ENCODE measurements at regions not wholly inside any gene's neighbourhood (a gene's known extent, or its start where the extent isn't known, plus 50 kb on each side); places are given as distances from the start of the nearest gene placed in this dataset.
A peak's percentile ranks its signal among the peaks of the same experiment; 100 is the strongest.

DNA sequence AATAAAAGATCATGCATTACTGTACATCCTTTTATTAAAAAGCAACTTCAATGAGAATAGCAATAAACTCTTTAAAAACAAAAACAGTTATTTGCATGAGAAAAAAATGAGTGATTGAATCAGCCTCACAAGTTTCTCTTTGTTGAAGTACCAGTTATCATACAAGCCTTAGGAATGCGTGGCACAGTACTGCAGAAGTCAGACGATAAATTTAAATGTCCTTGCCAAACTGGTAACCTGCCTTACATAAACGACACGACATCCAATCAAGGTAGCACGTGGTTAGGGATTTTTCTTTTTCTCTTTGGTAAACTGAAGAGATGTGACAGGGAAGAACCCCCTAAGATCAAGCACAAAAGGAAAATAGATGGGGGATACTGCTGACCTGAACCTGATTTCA lies 251.0 kb downstream of the KLF12 start:
- Mint-ChIP-seq H3K27ac (no peak overlapping the region), H3K27me3 (no peaks in the 10 kb centered on the region), H3K4me1 (peaks cover 14 to 33% of the 10 kb centered on the region in 2 donors), H3K9me3 (peaks cover 3 to 7% of the 10 kb centered on the region in 2 donors), H3K4me3 (no peak overlapping the region), H3K36me3 (peaks cover 33 to 40% of the 10 kb centered on the region in 2 donors)
- DNase-seq, result no peak
- no peak for ATAC-seq (replicated peaks)

DNA sequence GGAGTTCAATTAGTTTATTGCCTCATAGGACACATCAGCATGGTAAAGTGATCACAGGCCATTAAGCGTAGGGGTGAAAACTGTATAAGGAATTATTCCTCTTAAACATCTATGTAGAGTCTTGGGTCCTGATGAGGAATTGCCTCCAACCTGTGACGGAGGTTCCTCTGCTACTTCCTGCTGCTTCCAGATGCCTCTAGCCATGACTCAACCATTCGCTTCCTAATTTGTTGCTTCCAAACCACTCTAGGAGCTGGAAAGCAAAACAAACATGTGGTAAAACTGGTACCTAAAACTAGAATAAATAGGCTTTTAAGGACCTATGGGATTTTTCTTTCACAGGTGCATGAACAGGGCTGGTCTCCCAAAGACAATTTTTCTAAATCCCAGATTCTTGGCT lies 253.8 kb downstream of the KLF12 start:
- ATAC-seq (replicated peaks) (no peak), DNase-seq (no peak)
- peaks cover 3 to 7% of the 10 kb centered on the region in 2 donors for H3K9me3 Mint-ChIP-seq
- H3K4me1 Mint-ChIP-seq, result peaks cover 14 to 31% of the 10 kb centered on the region in 2 donors
- no peak overlapping the region for H3K4me3 Mint-ChIP-seq
- H3K27me3 Mint-ChIP-seq, result no peaks in the 10 kb centered on the region
- no peak overlapping the region for H3K27ac Mint-ChIP-seq
- H3K36me3 Mint-ChIP-seq, result peaks cover 20 to 25% of the 10 kb centered on the region in 2 donors

DNA sequence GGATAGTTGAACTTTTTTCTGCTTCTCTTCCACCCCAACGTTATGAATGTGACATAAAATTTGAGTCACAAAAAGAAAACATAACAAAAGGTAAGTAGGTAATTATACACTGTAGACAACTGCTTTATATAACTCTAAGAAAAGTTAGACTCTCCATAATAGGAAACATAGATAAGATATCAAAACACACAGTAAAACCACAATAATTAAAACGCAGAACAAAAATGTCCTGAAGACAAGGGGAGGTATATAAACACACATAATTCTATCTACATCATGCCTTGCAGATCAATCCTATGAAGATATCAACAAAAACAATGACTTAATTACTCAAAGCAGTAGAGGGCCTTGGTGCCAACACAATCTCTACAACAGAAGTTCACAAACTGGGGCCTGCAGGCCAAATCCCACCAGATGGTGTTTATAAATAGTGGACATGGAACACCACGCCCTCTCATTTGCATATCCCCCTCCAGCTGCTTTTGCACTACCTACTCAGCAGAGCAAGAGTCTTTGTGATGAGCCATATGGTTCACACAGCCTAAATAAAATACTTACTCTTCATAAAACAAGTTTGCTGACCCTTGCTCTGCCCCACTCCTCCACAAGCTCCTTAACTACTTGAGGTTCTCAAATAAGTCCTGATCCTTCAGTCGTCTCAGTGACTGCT lies 254.7 kb downstream of the KLF12 start:
- Mint-ChIP-seq H3K4me3 (no peak overlapping the region), H3K27ac (no peak overlapping the region), H3K36me3 (peaks cover 14 to 17% of the 10 kb centered on the region in 2 donors), H3K27me3 (no peaks in the 10 kb centered on the region), H3K4me1 (peaks cover 12 to 24% of the 10 kb centered on the region in 2 donors), H3K9me3 (peaks cover 0 to 7% of the 10 kb centered on the region in 2 donors)
- DNase-seq (no peak), ATAC-seq (replicated peaks) (no peak)

DNA sequence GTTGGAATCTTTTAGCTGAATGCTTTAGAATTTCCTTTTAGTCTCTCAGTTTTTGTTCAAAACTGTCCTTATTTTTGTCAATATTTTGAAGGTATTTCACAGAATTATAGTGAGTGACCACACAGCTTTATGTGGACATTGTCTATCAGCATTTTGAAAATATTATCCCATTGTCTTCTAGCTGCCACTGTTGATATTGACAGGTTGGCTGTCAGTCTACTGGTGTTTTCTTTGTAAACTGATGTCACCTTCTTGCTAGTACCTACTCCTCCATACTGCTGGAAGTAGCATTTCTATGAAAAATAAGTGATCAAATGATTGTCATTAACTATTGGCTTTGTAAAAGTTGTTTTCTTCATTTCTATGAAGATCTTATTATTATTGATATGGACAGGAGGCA lies 256.8 kb downstream of the KLF12 start:
- H3K36me3 Mint-ChIP-seq, result peaks cover 14 to 17% of the 10 kb centered on the region in 2 donors
- DNase-seq (no peak), ATAC-seq (replicated peaks) (no peak)
- H3K27ac Mint-ChIP-seq, result no peak overlapping the region
- peaks cover 0 to 7% of the 10 kb centered on the region in 2 donors for H3K9me3 Mint-ChIP-seq
- no peaks in the 10 kb centered on the region for H3K27me3 Mint-ChIP-seq
- peaks cover 12 to 26% of the 10 kb centered on the region in 2 donors for H3K4me1 Mint-ChIP-seq
- H3K4me3 Mint-ChIP-seq, result no peak overlapping the region

DNA sequence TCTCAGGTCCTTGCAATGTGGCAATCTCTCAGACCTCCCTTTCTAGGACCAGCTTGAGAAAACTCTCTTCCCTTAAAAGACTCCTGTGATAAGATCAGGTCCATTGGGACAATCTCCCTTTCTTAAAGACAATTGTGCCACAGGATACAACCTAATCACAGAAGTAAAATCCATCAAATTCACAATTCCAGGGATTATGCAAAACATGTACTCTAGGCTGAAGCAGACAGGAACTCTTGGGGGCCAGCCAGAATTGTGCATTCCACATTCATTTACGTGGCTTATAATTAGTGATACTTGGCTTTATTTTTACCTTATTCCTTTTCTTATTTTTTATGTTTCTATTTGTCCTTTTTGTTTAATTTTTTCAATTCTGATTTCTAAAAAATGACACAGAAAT lies 257.9 kb downstream of the KLF12 start:
- no peak for DNase-seq
- no peak overlapping the region for H3K27ac Mint-ChIP-seq
- H3K9me3 Mint-ChIP-seq, result peaks cover 0 to 7% of the 10 kb centered on the region in 2 donors
- no peak for ATAC-seq (replicated peaks)
- H3K36me3 Mint-ChIP-seq, result peaks cover 16 to 22% of the 10 kb centered on the region in 2 donors
- H3K4me1 Mint-ChIP-seq, result peaks cover 16 to 26% of the 10 kb centered on the region in 2 donors
- H3K27me3 Mint-ChIP-seq, result no peaks in the 10 kb centered on the region
- H3K4me3 Mint-ChIP-seq, result no peak overlapping the region

DNA sequence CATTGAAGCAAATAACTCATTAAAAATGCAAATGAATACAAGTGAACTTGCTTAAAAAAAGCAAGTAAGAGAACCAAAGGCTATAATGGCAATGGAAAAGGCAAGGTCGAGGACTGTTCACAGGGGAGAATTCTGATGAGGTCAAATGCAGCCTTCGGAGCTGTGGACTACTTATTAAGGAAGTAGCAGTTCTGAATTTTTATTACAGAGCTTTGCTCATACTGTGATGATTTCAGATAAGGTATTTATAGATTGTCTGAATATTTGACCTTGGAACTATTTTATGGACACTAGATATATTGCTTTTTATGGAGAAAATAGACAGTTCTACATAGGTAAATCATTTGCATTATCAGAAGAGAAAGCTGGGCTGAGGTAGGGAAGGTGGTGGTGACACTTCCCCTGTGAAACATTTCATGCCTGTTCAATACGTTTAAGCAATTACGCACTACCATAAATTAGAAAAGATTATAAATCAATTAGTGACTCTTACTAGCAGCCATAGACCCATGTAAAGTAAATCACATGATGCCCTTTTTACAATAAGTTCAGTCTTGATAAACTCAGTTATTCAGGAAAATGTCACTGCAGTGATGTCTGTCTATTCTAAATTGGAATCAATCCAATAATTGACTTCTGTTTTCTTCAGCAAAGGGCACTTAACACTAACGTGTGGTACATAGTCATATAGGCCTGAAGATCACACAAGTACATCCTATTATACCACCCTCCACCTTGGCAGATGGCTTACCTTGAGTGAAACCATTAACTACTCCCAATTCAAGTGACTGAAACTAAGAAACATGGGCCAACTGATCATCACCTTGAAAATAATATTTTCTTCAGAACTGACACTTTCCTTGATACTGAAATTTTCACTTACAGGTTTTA lies 260.0 kb downstream of the KLF12 start:
- no peak for DNase-seq
- peak; percentile 42 to 78 for ATAC-seq (replicated peaks)
- Mint-ChIP-seq H3K27ac (no peak overlapping the region), H3K4me3 (no peak overlapping the region), H3K36me3 (peaks cover 11 to 18% of the 10 kb centered on the region in 2 donors), H3K9me3 (peaks cover 0 to 5% of the 10 kb centered on the region in 2 donors), H3K27me3 (no peaks in the 10 kb centered on the region), H3K4me1 (peaks cover 18 to 21% of the 10 kb centered on the region in 2 donors)

DNA sequence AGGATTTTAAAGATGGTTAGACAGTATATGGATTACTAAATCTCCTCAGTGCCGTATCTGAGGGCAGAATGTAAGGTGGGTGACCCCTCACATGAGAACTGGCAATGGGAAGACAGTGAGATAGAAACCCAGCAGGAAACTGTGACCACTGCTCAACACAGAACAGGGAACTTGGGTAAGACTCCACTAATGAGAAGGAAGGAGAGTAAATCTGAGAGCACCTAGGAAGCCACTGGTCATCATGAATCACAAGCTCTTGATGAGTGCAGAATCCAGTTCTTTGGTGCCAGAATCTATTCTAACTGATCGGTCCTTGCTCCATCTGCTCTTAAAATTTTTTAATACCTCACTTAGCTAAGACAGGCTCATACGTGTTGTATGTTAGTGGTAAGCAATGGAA lies 261.8 kb downstream of the KLF12 start:
- no peak overlapping the region for H3K27ac Mint-ChIP-seq
- peaks cover 3 to 10% of the 10 kb centered on the region in 2 donors for H3K36me3 Mint-ChIP-seq
- peaks cover 13 to 15% of the 10 kb centered on the region in 2 donors for H3K4me1 Mint-ChIP-seq
- no peaks in the 10 kb centered on the region for H3K27me3 Mint-ChIP-seq
- no peaks in the 10 kb centered on the region for H3K9me3 Mint-ChIP-seq
- no peak overlapping the region for H3K4me3 Mint-ChIP-seq
- ATAC-seq (replicated peaks) (peak in 1 of 2 donors; percentile 43), DNase-seq (no peak)

DNA sequence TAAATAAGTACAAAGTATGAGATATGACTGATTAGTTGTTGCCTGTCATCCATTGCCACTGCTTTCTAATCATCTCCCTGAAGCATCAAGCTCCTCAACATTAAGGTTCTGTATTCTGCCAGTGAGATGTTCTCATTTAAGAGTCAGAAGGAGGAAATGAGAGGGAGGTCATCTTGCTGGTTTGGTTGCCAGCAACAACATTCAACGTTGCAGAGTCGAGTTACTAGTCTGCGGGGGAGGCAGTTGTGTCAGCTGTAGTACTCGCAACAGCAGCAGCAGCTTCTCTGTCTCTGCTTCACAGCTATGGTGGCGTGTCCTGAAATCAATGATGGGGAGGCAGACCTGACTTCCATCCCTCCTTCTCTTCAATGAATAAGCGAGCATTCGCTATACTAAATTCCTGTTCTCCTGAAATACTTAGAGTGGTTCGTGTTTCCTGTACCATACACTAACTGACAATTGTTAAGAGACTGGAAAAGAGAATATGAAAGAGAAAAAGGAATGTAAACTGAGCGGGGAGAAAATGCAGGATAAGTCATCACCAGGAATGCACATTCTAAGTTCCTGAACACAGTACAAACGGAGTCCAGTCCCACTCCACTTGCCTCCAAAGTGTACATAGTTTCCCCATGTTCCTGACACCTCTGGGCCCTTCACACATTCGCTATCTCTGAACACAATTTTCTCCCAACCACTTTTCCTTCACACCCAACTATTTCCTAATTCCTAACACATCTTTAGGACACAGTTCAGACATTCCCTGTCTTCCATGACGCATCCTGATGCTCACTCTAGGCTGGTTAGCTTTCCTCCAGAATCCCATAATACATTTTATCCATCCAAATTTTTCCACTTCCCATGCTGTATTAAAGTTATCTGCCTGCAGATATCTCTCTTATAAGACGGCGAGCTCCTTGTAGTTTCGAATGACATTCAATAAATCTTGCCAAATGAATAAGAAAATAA lies 263.0 kb downstream of the KLF12 start:
- no peaks in the 10 kb centered on the region for H3K9me3 Mint-ChIP-seq
- H3K36me3 Mint-ChIP-seq, result peaks cover 3 to 9% of the 10 kb centered on the region in 2 donors
- ATAC-seq (replicated peaks), result peak; percentile 36 to 60
- DNase-seq, result no peak
- H3K27ac Mint-ChIP-seq, result no peak overlapping the region
- no peaks in the 10 kb centered on the region for H3K27me3 Mint-ChIP-seq
- peaks cover 15 to 20% of the 10 kb centered on the region in 2 donors for H3K4me1 Mint-ChIP-seq
- H3K4me3 Mint-ChIP-seq, result no peak overlapping the region

DNA sequence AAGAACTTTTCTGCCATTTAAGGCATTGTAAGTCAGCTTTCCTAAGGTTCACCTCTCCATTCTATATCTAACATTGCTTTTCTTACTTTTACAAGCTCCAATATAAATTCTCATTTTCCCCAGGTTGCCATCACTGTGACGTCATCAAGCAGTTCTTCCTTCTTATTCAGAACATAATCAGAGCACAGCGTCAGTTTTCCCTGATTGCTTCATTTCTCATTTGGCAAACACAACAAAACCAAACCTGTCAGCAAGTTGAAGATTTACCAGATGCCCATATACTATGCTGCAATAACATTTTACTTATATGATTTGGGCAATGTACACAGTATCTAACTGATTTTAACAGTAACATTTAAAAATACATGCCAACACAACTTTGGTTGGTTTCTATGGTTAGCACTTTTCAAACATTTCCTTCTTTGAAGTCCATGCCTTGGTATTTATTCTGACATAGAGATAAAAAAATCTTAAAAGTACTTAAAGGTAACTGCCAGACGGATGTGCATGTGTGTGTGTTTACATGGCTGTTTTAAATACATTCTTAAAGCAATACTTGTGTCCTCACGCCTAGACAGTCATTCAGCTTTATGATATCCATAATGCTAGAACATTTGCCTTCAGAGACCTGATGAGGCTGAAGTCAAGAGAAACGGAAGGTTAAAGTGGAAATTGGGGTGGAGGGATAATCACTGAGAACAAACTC lies 264.0 kb downstream of the KLF12 start:
- no peak overlapping the region for H3K27ac Mint-ChIP-seq
- no peaks in the 10 kb centered on the region for H3K27me3 Mint-ChIP-seq
- no peaks in the 10 kb centered on the region for H3K9me3 Mint-ChIP-seq
- H3K4me1 Mint-ChIP-seq, result peaks cover 20 to 28% of the 10 kb centered on the region in 2 donors
- DNase-seq (no peak), ATAC-seq (replicated peaks) (no peak)
- H3K36me3 Mint-ChIP-seq, result peaks cover 4 to 17% of the 10 kb centered on the region in 2 donors
- no peak overlapping the region for H3K4me3 Mint-ChIP-seq

DNA sequence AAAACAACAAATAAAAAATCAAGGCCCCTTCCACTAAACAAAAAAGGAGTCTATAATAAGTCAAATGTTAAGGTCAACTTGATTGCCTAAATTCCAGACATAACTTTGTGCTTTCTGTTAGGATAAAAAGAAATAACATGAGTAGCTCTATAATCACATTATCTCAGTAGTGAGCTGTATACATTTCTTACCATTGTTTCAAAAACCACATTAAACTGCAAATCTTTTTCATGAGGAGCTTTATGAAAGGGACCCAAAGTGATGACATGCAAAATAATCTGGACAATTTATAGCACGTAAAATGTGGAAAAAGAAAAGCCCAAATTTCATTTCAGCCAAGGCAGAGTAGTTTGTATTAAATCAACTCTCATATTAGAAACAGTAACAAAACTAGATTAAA lies 269.2 kb downstream of the KLF12 start:
- Mint-ChIP-seq H3K4me1 (peaks cover 18 to 25% of the 10 kb centered on the region in 2 donors), H3K4me3 (no peak overlapping the region), H3K9me3 (no peaks in the 10 kb centered on the region), H3K27me3 (no peaks in the 10 kb centered on the region), H3K36me3 (peaks cover 1 to 13% of the 10 kb centered on the region in 2 donors), H3K27ac (no peak overlapping the region)
- ATAC-seq (replicated peaks), result no peak
- DNase-seq, result no peak

DNA sequence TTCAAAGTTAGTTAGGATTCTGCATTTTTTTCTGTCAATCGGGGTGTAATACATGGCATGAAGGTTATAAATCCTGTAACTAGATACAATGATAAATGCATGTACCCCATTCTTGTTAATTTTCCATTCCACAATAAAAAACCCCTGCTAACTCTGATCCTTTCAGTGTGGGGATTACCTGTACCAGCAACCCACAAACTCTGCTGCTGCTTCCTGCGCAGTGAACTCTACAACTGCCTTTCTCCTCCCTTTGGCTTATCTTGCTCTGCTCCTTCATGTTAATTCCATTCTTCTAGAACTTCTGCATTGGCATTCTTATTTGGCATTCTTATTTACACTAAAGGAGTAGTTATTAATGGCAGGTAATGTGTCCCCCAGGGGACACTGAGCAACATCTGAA lies 273.1 kb downstream of the KLF12 start:
- Mint-ChIP-seq H3K27me3 (no peaks in the 10 kb centered on the region), H3K9me3 (no peaks in the 10 kb centered on the region), H3K4me1 (peaks cover 12 to 17% of the 10 kb centered on the region in 2 donors), H3K4me3 (no peak overlapping the region), H3K36me3 (peaks cover 1 to 10% of the 10 kb centered on the region in 2 donors), H3K27ac (no peak overlapping the region)
- DNase-seq (no peak), ATAC-seq (replicated peaks) (no peak)

DNA sequence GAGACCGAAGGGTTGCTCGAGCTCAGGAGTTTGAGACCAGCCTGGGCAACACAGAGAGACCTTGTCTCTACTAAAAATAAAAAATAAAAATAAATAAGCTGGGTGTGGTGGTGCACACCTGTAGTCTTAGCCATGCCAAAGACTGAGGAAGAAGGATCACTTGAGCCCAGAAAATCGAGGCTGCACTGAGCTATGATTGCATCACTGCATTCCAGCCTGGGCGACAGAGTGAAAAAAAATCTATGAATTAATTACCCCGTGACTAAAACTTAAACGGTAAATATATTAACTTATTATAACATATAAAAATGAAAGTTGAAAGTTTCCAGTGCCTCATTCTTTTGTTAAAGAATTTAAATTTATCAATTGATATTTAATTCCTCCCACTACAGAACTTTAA lies 273.7 kb downstream of the KLF12 start:
- no peaks in the 10 kb centered on the region for H3K27me3 Mint-ChIP-seq
- H3K9me3 Mint-ChIP-seq, result no peaks in the 10 kb centered on the region
- ATAC-seq (replicated peaks) (no peak), DNase-seq (no peak)
- H3K4me3 Mint-ChIP-seq, result no peak overlapping the region
- H3K27ac Mint-ChIP-seq, result no peak overlapping the region
- H3K36me3 Mint-ChIP-seq, result peaks cover 4 to 8% of the 10 kb centered on the region in 2 donors
- H3K4me1 Mint-ChIP-seq, result peaks cover 8 to 10% of the 10 kb centered on the region in 2 donors

DNA sequence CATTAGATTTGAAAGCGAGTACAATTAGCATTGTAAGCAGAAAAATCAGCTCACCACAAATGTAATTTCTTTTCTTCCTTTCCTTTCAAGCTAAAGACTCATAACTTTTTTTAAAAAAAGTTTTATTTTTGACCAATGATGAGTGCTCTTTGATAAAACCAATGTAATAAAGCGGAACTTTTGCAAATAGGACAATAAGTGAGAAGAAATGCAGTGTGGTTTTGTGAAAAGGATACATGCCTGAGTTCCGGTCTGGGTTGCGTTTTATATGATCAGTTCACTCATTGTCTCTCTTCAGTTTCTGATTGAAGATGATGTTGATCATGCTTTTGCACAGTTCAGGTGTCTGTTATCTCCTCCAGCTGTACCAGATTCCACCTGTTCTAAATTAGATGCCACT lies 274.4 kb downstream of the KLF12 start:
- ATAC-seq (replicated peaks), result no peak
- Mint-ChIP-seq H3K36me3 (peaks cover 7 to 13% of the 10 kb centered on the region in 2 donors), H3K27me3 (no peaks in the 10 kb centered on the region), H3K9me3 (no peaks in the 10 kb centered on the region), H3K4me1 (peaks cover 8 to 9% of the 10 kb centered on the region in 2 donors), H3K4me3 (no peak overlapping the region), H3K27ac (no peak overlapping the region)
- DNase-seq, result no peak

Data from stimulated activated naive B cell treated with anti-CD40 and anti-IgM and Interleukin-4, amounts not matched to agents 10 μg/mL and 1 μg/mL and 100 μg/mL, for 72 hours (primary cell).